GM20000 (cell line): ENCODE measurements at regions not wholly inside any gene's neighbourhood (a gene's known extent, or its start where the extent isn't known, plus 50 kb on each side); places are given as distances from the start of the nearest gene placed in this dataset.
"Not testable (repeated sequence)": the region's sequence is repeated elsewhere in the genome, so short reads cannot be mapped to it uniquely, and the experiment has no call there.

ENCODE experiments used
- DNase-seq: peaks from one replicate; pipeline ENCODE4 v3.0.0; 2012; ENCODE audit warnings: low spot score
- TF ChIP-seq, protein P1 (sequence below): IDR thresholded peaks from 2 replicates; pipeline ENCODE4 v1.5.1; 2012; ENCODE audit warnings: mild to moderate bottlenecking, control low read depth; ENCODE audit errors: extremely low read depth, missing control alignments

DNA sequence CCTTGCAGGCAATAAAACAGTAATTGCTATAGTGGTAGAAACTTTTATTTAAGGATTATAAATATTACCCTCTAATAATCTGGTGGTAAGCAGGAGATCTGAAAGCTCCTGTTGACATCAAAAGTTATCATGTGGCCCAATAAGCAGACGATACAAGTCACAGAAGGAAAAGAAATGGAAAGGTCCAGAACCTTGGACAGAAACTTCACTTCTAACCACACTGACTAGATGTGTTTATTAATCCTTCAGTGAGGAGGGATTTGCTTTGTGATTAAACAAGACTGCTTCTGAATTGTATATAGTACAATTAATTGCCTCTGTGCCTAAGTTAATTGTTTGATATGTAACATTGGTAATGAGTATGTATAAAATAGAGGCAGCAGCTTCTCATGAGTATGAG is 652.7 kb upstream of the MIS18BP1 start:
- TF ChIP-seq, protein P1, sequence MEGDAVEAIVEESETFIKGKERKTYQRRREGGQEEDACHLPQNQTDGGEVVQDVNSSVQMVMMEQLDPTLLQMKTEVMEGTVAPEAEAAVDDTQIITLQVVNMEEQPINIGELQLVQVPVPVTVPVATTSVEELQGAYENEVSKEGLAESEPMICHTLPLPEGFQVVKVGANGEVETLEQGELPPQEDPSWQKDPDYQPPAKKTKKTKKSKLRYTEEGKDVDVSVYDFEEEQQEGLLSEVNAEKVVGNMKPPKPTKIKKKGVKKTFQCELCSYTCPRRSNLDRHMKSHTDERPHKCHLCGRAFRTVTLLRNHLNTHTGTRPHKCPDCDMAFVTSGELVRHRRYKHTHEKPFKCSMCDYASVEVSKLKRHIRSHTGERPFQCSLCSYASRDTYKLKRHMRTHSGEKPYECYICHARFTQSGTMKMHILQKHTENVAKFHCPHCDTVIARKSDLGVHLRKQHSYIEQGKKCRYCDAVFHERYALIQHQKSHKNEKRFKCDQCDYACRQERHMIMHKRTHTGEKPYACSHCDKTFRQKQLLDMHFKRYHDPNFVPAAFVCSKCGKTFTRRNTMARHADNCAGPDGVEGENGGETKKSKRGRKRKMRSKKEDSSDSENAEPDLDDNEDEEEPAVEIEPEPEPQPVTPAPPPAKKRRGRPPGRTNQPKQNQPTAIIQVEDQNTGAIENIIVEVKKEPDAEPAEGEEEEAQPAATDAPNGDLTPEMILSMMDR = no peak
- no peak for DNase-seq

DNA sequence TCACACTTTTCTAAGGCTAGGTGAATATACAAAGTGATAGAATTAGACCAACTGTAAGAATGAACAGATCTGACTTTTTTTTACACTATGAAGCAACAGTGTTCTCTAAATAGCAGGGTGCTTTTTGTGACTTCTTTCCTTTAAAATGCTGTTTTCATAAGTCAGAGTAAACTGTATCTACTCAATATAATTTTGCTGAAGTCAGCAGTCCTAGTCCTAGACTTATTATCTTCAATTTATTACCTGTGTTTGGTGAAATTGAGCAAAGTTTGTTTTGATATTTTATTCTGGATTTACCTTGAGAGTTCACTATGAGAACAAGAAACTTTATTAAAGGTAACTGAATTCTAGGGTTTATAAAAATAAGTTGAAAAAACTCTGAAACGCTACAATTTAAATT is 651.3 kb upstream of the MIS18BP1 start:
- TF ChIP-seq, protein P1 = no peak
- no peak for DNase-seq

DNA sequence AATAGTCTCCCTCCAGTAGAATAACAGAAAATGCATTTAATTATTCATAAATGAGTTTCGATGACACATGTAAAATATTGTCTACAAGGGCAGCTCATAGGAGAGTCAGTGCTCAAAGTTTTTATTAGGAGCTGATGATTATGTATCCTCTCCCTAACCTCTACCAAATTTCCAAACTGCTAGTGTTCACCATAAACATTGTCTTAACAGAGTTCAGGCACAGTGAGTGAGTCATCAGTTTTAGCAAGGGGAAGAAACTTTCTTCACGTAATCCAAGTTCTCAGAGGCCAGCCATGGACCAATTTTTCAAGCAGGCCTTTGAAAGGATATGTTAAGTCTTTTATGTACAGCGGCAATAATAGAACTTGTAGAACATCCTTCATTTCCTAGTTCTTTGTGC is 649.2 kb upstream of the MIS18BP1 start:
- TF ChIP-seq, protein P1 = no peak
- no peak for DNase-seq

DNA sequence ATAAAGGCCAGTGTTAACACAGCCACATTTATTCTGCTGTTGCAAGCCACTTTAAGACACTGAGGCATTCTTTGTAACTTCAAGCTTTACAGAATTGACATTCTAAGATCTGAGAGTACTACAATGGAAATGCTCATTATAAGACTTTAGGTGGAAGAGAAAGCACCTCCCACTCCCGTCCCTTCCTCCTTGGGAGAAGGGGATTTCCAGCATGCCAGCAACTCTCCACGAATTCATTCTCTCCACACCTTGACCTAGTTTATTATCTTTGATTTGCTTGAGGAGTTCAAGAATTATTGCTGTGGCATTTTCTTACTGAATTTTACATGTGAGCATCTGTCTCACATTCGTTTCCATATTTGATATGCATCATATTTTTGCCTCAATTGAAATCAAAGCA is 644.4 kb upstream of the MIS18BP1 start:
- no peak for DNase-seq
- TF ChIP-seq, protein P1 = no peak

DNA sequence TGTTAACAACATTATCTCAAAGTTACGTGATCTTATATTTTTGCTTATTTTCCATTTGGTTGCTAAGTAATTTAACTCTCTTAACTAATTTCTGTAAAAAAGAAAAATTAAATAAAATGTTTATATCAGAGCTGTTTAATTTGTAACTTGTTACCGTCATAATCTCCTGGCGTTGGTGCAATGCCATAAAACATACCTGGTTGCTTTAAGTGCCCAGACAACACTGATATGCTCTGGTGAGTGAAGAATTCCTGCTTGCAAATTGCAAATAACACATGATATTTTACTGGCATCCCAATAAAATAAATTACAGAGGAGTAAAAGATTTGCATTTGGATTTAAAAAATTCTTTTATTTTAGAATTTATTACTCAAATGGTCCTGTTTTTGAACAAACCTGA is 640.1 kb upstream of the MIS18BP1 start:
- TF ChIP-seq, protein P1 = no peak
- DNase-seq = no peak

DNA sequence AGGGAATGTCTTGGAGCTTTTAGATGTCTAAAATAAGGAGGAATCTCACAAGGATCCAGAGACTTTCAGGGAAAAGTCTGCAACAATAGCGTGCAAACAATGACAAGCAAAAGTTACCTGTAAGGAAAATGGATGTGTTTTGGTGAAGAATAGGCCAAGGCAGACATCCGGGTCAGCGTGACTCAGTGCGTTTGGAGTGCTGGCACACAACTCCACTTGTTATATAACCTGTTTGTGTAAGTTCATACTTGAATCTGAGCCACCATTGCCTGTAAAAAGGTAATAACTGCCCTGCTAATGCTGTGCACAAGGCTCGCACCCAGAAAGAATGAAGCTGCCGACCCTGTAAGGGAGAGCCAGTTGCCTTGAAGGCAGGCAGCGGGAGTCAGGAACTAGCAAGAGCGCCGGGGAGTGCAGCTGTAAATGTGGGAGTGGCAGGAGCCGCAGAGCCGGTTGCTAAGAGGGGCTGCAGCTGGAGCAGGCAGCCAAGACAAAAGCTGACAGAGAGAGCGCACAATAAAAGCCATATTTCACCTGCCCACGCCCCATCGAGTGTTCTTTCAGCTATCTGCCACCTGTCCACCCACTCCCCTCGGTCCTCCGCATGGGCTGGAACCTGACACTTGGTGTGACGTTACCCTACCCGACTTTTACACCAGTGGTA is 638.5 kb upstream of the MIS18BP1 start:
- no peak for DNase-seq

DNA sequence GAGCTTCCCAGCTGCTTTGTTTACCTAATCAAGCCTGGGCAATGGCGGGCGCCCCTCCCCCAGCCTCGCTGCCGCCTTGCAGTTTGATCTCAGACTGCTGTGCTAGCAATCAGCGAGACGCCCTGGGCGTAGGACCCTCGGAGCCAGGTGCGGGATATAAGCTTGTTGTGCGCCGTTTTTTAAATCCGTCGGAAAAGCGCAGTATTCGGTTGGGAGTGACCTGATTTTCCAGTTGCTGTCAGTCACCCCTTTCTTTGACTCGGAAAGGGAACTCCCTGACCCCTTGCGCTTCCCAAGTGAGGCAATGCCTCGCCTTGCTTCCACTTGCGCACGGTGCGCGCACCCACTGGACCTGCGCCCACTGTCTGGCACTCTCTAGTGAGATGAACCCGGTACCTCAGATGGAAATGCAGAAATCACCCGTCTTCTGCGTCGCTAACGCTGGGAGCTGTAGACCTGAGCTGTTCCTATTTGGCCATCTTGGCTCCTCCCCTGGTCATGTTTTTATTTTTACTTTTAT is 635.8 kb upstream of the MIS18BP1 start:
- DNase-seq = not testable (repeated sequence)

More for the DNA sequence above, 638.5 kb upstream of the MIS18BP1 start:
- TF ChIP-seq, protein P1 = no peak

DNA sequence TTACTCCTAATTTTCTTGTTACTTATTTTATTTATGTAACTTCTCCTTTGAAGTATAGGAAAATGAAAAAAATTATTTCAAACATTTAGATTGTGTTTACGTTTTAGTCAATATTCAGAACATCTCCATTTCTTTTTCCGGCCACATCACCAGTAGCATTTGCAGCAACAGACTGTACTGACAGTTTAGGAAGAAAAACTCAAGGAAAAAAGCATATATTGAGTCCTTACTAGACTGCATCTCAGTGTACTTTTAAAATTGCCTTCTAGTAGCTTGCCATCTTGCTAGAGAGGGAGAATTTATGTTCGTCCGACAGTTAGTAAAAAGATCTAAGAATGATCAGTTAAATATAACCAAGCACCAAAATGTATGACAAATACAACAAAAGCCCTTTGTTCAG is 625.0 kb upstream of the MIS18BP1 start:
- TF ChIP-seq, protein P1 = no peak
- no peak for DNase-seq
